Muscle layer of colon (tissue), 2 donors: ENCODE measurements at regions not wholly inside any gene's neighbourhood (a gene's known extent, or its start where the extent isn't known, plus 50 kb on each side); places are given as distances from the start of the nearest gene placed in this dataset.

ENCODE experiments used
- H3K27ac ChIP-seq: one replicate; pipeline ENCODE4 v1.7.0; 2013; ENCODE audit warnings: low read depth, mild to moderate bottlenecking, low read length, moderate library complexity
- H3K27me3 ChIP-seq, 2 donors: one replicate each; pipeline ENCODE4 v1.7.0; 2013; ENCODE audit warnings: low read length in 2 of 2, mild to moderate bottlenecking in 2 of 2; ENCODE audit not compliant: insufficient read depth in 2 of 2, control insufficient read depth in 1 of 2
- H3K36me3 ChIP-seq: one replicate; pipeline ENCODE4 v1.7.0; 2013; ENCODE audit warnings: mild to moderate bottlenecking, low read length; ENCODE audit not compliant: insufficient read depth
- H3K4me1 ChIP-seq: one replicate; pipeline ENCODE4 v1.7.0; 2013; ENCODE audit warnings: mild to moderate bottlenecking, low read length; ENCODE audit not compliant: insufficient read depth
- H3K4me3 ChIP-seq, 2 donors: one replicate each; pipeline ENCODE4 v1.7.0; 2013; ENCODE audit warnings: low read length in 2 of 2, low read depth in 1 of 2, mild to moderate bottlenecking in 1 of 2, moderate library complexity in 1 of 2
- H3K9ac ChIP-seq: one replicate; pipeline ENCODE4 v1.7.0; 2013; ENCODE audit warnings: low read length
- H3K9me3 ChIP-seq: one replicate; pipeline ENCODE4 v1.7.0; 2013; ENCODE audit warnings: mild to moderate bottlenecking, low read length
- donor health status: abdominal sarcoma.
- donor health status: Adenocarcinoma of cecum.

- H3K9me3 ChIP-seq, result no peaks in the 10 kb centered on the region
- no peak overlapping the region for H3K4me3 ChIP-seq
- no peak overlapping the region for H3K9ac ChIP-seq
- no peaks in the 10 kb centered on the region for H3K4me1 ChIP-seq
- H3K27ac ChIP-seq, result no peak overlapping the region
- no peaks in the 10 kb centered on the region for H3K27me3 ChIP-seq
- no peaks in the 10 kb centered on the region for H3K36me3 ChIP-seq
Measured at GRCh38 chr5:118022062-118022461, 966.3 kb downstream of the DTWD2 start.

GRCh38 chr5:118017536-118017935 lies 970.8 kb downstream of the DTWD2 start:
- Histone ChIP-seq H3K9me3 (no peaks in the 10 kb centered on the region), H3K27ac (no peak overlapping the region), H3K27me3 (no peaks in the 10 kb centered on the region), H3K36me3 (no peaks in the 10 kb centered on the region), H3K9ac (no peak overlapping the region), H3K4me1 (no peaks in the 10 kb centered on the region), H3K4me3 (no peak overlapping the region)

- no peak overlapping the region for H3K4me3 ChIP-seq
- H3K27me3 ChIP-seq, result no peaks in the 10 kb centered on the region
- no peaks in the 10 kb centered on the region for H3K36me3 ChIP-seq
- H3K4me1 ChIP-seq, result no peaks in the 10 kb centered on the region
- no peak overlapping the region for H3K27ac ChIP-seq
- no peak overlapping the region for H3K9ac ChIP-seq
- no peaks in the 10 kb centered on the region for H3K9me3 ChIP-seq
Measured at GRCh38 chr5:118016396-118016795, 972.0 kb downstream of the DTWD2 start.

DNA sequence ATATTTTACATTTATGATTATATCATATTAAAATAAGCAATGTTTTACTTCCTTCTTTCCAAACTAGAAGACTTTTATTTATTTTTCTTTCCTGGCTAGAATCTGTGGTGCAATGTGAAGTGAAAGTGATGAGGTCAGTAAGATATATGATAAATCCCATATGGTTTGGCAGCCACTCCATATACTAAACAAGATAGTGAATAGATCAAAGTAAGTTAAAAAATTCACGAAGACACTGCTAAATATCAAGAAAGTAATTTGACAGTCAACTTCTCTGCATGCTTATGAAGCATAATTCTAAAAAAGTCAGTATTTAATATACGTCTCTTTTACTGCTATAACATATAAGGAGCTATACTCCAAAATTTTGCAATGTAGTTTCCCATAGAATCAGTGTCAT lies 972.8 kb downstream of the DTWD2 start:
- Histone ChIP-seq H3K27me3 (no peaks in the 10 kb centered on the region), H3K9me3 (no peaks in the 10 kb centered on the region), H3K36me3 (no peaks in the 10 kb centered on the region), H3K9ac (no peak overlapping the region), H3K27ac (no peak overlapping the region), H3K4me1 (no peaks in the 10 kb centered on the region), H3K4me3 (no peak overlapping the region)

DNA sequence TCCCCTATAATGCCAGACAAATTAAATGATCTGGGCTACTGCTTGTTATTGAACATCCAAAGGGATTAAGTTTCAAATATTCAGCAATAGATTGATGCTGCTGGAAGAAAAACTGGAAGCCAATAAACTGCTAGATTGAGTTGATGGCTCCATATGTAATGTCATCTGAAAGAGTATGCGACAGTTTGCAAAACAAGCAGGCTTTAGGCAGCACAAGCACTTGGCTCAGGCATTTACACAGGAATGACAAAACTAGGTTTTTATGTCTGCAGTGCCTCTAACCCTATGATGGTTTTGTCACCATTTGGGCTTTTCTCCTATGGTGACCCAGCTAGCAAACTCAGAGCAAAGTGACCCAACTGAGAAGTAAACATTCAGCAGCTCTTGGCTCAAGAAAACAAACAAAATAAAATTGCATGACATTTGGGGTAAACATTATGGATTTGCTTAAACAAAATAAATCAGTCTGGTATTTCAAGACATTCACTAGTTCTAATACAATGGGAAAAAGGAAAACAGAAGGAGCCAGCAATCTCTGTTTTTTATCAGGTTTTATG lies 978.5 kb downstream of the DTWD2 start:
- no peak overlapping the region for H3K27ac ChIP-seq
- H3K27me3 ChIP-seq, result no peaks in the 10 kb centered on the region
- no peak overlapping the region for H3K4me3 ChIP-seq
- H3K4me1 ChIP-seq, result peaks cover 17% of the 10 kb centered on the region
- no peak overlapping the region for H3K9ac ChIP-seq
- H3K9me3 ChIP-seq, result no peaks in the 10 kb centered on the region
- H3K36me3 ChIP-seq, result no peaks in the 10 kb centered on the region

- Histone ChIP-seq H3K4me3 (no peak overlapping the region), H3K27me3 (no peaks in the 10 kb centered on the region), H3K27ac (no peak overlapping the region), H3K9me3 (no peaks in the 10 kb centered on the region), H3K4me1 (peaks cover 17% of the 10 kb centered on the region), H3K36me3 (no peaks in the 10 kb centered on the region), H3K9ac (no peak overlapping the region)
Measured at GRCh38 chr5:118008779-118009178, 979.6 kb downstream of the DTWD2 start.

- Histone ChIP-seq H3K36me3 (no peaks in the 10 kb centered on the region), H3K9ac (no peak overlapping the region), H3K27me3 (no peaks in the 10 kb centered on the region), H3K4me1 (peaks cover 17% of the 10 kb centered on the region), H3K4me3 (no peak overlapping the region), H3K9me3 (no peaks in the 10 kb centered on the region), H3K27ac (no peak overlapping the region)
Measured at GRCh38 chr5:118007262-118007661, 981.1 kb downstream of the DTWD2 start.

- Histone ChIP-seq H3K4me1 (peaks cover 17% of the 10 kb centered on the region), H3K9ac (no peak overlapping the region), H3K4me3 (no peak overlapping the region), H3K27ac (no peak overlapping the region), H3K27me3 (no peaks in the 10 kb centered on the region), H3K36me3 (no peaks in the 10 kb centered on the region), H3K9me3 (no peaks in the 10 kb centered on the region)
Measured at GRCh38 chr5:118006219-118006618, 982.1 kb downstream of the DTWD2 start.

GRCh38 chr5:117999939-118000549 lies 988.3 kb downstream of the DTWD2 start:
- Histone ChIP-seq H3K4me3 (no peak overlapping the region), H3K27me3 (no peaks in the 10 kb centered on the region), H3K27ac (no peak overlapping the region)

DNA sequence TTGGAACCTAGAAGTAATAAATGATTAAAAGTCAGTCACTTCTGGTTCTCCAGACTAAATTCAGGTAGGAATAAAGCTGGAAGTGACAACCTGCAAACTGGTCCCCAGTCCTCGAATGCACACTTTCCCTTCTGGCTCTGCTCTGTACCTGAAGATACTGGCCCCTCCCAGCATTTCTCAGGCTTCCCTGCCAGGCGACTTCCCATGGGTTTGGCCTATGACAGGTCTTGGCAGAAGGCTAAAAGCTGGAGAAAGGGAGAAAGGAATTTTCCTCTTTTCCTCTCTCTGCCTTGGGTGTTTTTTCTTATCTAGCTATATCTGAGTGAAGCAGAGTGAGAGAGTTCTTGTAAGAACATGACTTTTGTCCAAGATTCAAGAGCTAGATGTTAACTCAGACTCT lies 1005.7 kb downstream of the DTWD2 start:
- H3K27ac ChIP-seq, result no peak overlapping the region
- H3K9ac ChIP-seq, result no peak overlapping the region
- no peak overlapping the region for H3K4me3 ChIP-seq
- H3K9me3 ChIP-seq, result no peaks in the 10 kb centered on the region
- H3K4me1 ChIP-seq, result no peaks in the 10 kb centered on the region
- H3K27me3 ChIP-seq, result no peaks in the 10 kb centered on the region
- H3K36me3 ChIP-seq, result no peaks in the 10 kb centered on the region

More at GRCh38 chr5:117999939-118000549, 988.3 kb downstream of the DTWD2 start:
- Histone ChIP-seq H3K9ac (no peak overlapping the region), H3K4me1 (no peaks in the 10 kb centered on the region), H3K9me3 (no peaks in the 10 kb centered on the region), H3K36me3 (no peaks in the 10 kb centered on the region)

DNA sequence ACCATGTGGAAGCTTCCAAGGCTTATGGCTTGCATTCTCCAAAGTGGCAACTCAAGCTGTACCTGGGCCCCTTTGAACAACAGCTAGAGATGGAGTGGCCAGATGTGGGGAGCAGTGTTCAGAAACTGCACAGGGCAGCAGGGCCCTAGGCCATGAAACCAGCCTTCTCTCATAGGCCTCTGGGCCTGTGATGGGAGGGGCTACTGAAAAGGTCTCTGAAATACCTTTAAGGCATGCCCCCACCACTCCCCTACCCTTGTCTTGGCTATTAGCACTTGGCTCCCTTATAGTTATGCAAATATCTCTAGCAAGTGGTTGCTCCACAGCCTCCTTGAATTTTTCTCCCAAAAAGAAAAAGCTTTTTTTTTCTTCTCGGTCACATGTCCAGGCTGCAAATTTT lies 1014.6 kb downstream of the DTWD2 start:
- Histone ChIP-seq H3K36me3 (no peaks in the 10 kb centered on the region), H3K27me3 (no peaks in the 10 kb centered on the region), H3K27ac (no peak overlapping the region), H3K9me3 (no peaks in the 10 kb centered on the region), H3K4me1 (peaks cover 10% of the 10 kb centered on the region), H3K9ac (no peak overlapping the region), H3K4me3 (no peak overlapping the region)

GRCh38 chr5:117955831-117956230 lies 1032.5 kb downstream of the DTWD2 start:
- H3K27ac ChIP-seq, result no peak overlapping the region
- no peaks in the 10 kb centered on the region for H3K27me3 ChIP-seq
- H3K9me3 ChIP-seq, result no peaks in the 10 kb centered on the region
- no peaks in the 10 kb centered on the region for H3K36me3 ChIP-seq
- H3K9ac ChIP-seq, result no peak overlapping the region
- no peak overlapping the region for H3K4me3 ChIP-seq
- H3K4me1 ChIP-seq, result no peaks in the 10 kb centered on the region
